HG02798 (cell line): ENCODE measurements at regions not wholly inside any gene's neighbourhood (a gene's known extent, or its start where the extent isn't known, plus 50 kb on each side); places are given as distances from the start of the nearest gene placed in this dataset.

Experiments used
- ATAC-seq: cut with Tn5 transposase; IDR thresholded peaks from one replicate; pipeline ENCODE4 v1.9.1; 2021; ENCODE audit warnings: mild to moderate bottlenecking; ENCODE audit not compliant: unreplicated experiment, poor library complexity

- no peak for ATAC-seq
Measured at GRCh38 chr2:200052627-200053026, 97.2 kb downstream of the MAIP1 start.

- no peak for ATAC-seq
Measured at GRCh38 chr2:200054681-200055468, 99.5 kb downstream of the MAIP1 start.

GRCh38 chr2:200056105-200056504, 100.7 kb downstream of the MAIP1 start:
- no peak for ATAC-seq

- no peak for ATAC-seq
Measured at GRCh38 chr2:200063155-200063554, 107.8 kb downstream of the MAIP1 start.

GRCh38 chr2:200064879-200065278, 109.5 kb downstream of the MAIP1 start:
- no peak for ATAC-seq

GRCh38 chr2:200065477-200065876, 110.1 kb downstream of the MAIP1 start:
- ATAC-seq, result no peak

- no peak for ATAC-seq
Measured at GRCh38 chr2:200066417-200066816, 111.0 kb downstream of the MAIP1 start.

- ATAC-seq, result no peak
Measured at GRCh38 chr2:200068642-200069041, 113.3 kb downstream of the MAIP1 start.

GRCh38 chr2:200077210-200077650, 121.8 kb downstream of the MAIP1 start:
- ATAC-seq, result no peak

- no peak for ATAC-seq
Measured at GRCh38 chr2:200077838-200078237, 122.5 kb downstream of the MAIP1 start.

GRCh38 chr2:200079356-200079755, 124.0 kb downstream of the MAIP1 start:
- ATAC-seq, result no peak

- ATAC-seq, result no peak
Measured at GRCh38 chr2:200081236-200081635, 125.9 kb downstream of the MAIP1 start.

GRCh38 chr2:200081811-200082210, 126.4 kb downstream of the MAIP1 start:
- no peak for ATAC-seq

- no peak for ATAC-seq
Measured at GRCh38 chr2:200084036-200084435, 128.7 kb downstream of the MAIP1 start.

- ATAC-seq, result no peak
Measured at GRCh38 chr2:200086911-200087310, 131.5 kb downstream of the MAIP1 start.

GRCh38 chr2:200087451-200087850, 132.1 kb downstream of the MAIP1 start:
- no peak for ATAC-seq

- no peak for ATAC-seq
Measured at GRCh38 chr2:200089040-200089755, 133.8 kb downstream of the MAIP1 start.

GRCh38 chr2:200089756-200090109, 134.4 kb downstream of the MAIP1 start:
- ATAC-seq, result no peak

GRCh38 chr2:200090683-200091082, 135.3 kb downstream of the MAIP1 start:
- ATAC-seq, result no peak

GRCh38 chr2:200091126-200091525, 135.7 kb downstream of the MAIP1 start:
- no peak for ATAC-seq

GRCh38 chr2:200092235-200092634, 136.9 kb downstream of the MAIP1 start:
- no peak for ATAC-seq

- ATAC-seq, result no peak
Measured at GRCh38 chr2:200095436-200095835, 140.1 kb downstream of the MAIP1 start.
